GM20000 (cell line): ENCODE measurements at regions not wholly inside any gene's neighbourhood (a gene's known extent, or its start where the extent isn't known, plus 50 kb on each side); places are given as distances from the start of the nearest gene placed in this dataset.

Experiments
- DNase-seq: peaks from one replicate; pipeline ENCODE4 v3.0.0; 2012; ENCODE audit warnings: low spot score
- CTCF ChIP-seq: IDR thresholded peaks from 2 replicates; pipeline ENCODE4 v1.5.1; 2012; ENCODE audit warnings: mild to moderate bottlenecking, control low read depth; ENCODE audit errors: extremely low read depth, missing control alignments

GRCh38 chr17:56057869-56058268 is 95.4 kb upstream of the ANKFN1 start:
- no peak for TF ChIP-seq CTCF
- no peak for DNase-seq

GRCh38 chr17:56064506-56064905 is 88.8 kb upstream of the ANKFN1 start:
- no peak for TF ChIP-seq CTCF
- DNase-seq, result no peak

- TF ChIP-seq CTCF, result no peak
- DNase-seq, result no peak
Measured at GRCh38 chr17:56074361-56074890, 78.8 kb upstream of the ANKFN1 start.

GRCh38 chr17:56076980-56077379 is 76.3 kb upstream of the ANKFN1 start:
- TF ChIP-seq CTCF, result no peak
- DNase-seq, result no peak

- no peak for DNase-seq
Measured at GRCh38 chr17:56083475-56083874, 69.8 kb upstream of the ANKFN1 start.

GRCh38 chr17:56085576-56086267 is 67.6 kb upstream of the ANKFN1 start:
- TF ChIP-seq CTCF, result no peak
- DNase-seq, result no peak

More at GRCh38 chr17:56083475-56083874, 69.8 kb upstream of the ANKFN1 start:
- TF ChIP-seq CTCF, result no peak

GRCh38 chr17:56087199-56087598 is 66.1 kb upstream of the ANKFN1 start:
- no peak for DNase-seq
- TF ChIP-seq CTCF, result no peak
